Neuronal stem cell (in vitro differentiated cells): ENCODE measurements at regions not wholly inside any gene's neighbourhood (a gene's known extent, or its start where the extent isn't known, plus 50 kb on each side); places are given as distances from the start of the nearest gene placed in this dataset.

Source experiments
- DNase-seq: peaks from one replicate; pipeline ENCODE4 v3.0.0-alpha.2; 2013; ENCODE audit warnings: low spot score
- H2AFZ ChIP-seq: one replicate; pipeline ENCODE4 v1.6.1; 2013; ENCODE audit warnings: mild to moderate bottlenecking, low read length, inconsistent platforms
- H2AK5ac ChIP-seq: 2 replicates; pipeline ENCODE4 v1.6.1; 2013; ENCODE audit warnings: low read depth, mild to moderate bottlenecking, inconsistent platforms, low read length, moderate library complexity, mixed read lengths
- H2BK120ac ChIP-seq: 2 replicates; pipeline ENCODE4 v1.6.1; 2013; ENCODE audit warnings: low read depth, mild to moderate bottlenecking, inconsistent platforms, low read length, moderate library complexity, mixed read lengths
- H2BK12ac ChIP-seq: one replicate; pipeline ENCODE4 v1.6.1; 2013; ENCODE audit warnings: low read length, inconsistent platforms
- H2BK15ac ChIP-seq: 2 replicates; pipeline ENCODE4 v1.6.1; 2013; ENCODE audit warnings: mild to moderate bottlenecking, low read length, inconsistent platforms, mixed read lengths
- H2BK5ac ChIP-seq: one replicate; pipeline ENCODE4 v1.6.1; 2013; ENCODE audit warnings: inconsistent platforms, mild to moderate bottlenecking, low read length, moderate library complexity
- H3K14ac ChIP-seq: one replicate; pipeline ENCODE4 v1.6.1; 2013; ENCODE audit warnings: low read length, inconsistent platforms
- H3K18ac ChIP-seq: 2 replicates; pipeline ENCODE4 v1.6.1; 2013; ENCODE audit warnings: low read length, inconsistent platforms
- H3K23ac ChIP-seq: 2 replicates; pipeline ENCODE4 v1.6.1; 2013; ENCODE audit warnings: low read depth, mild to moderate bottlenecking, mixed read lengths, low read length, inconsistent platforms; ENCODE audit not compliant: poor library complexity
- H3K27ac ChIP-seq: replicated peaks from 3 replicates; pipeline ENCODE4 v1.5.1; 2013; ENCODE audit warnings: low read length, inconsistent platforms
- H3K27me3 ChIP-seq, 3 experiments: 2 replicates each; pipeline ENCODE4 v1.6.1; 2013; ENCODE audit warnings: low read length in 3 of 3, mild to moderate bottlenecking in 2 of 3, inconsistent platforms in 1 of 3, low read depth in 1 of 3, mixed read lengths in 1 of 3, moderate library complexity in 1 of 3; ENCODE audit not compliant: control insufficient read depth in 3 of 3, insufficient read depth in 3 of 3
- H3K36me3 ChIP-seq, 2 donors: replicated peaks in 1 of 2; 2 replicates each; pipeline ENCODE4 v1.6.1; 2013; ENCODE audit warnings: low read length in 2 of 2; ENCODE audit not compliant: control insufficient read depth in 2 of 2, insufficient read depth in 2 of 2
- H3K4ac ChIP-seq: 2 replicates; pipeline ENCODE4 v1.6.1; 2013; ENCODE audit warnings: inconsistent platforms, mild to moderate bottlenecking, low read length, moderate library complexity
- H3K4me1 ChIP-seq, 2 donors: 1 replicate in 1 of 2; 2 replicates in 1 of 2; pipeline ENCODE4 v1.6.1; 2013; ENCODE audit warnings: low read length in 2 of 2, low read depth in 1 of 2; ENCODE audit not compliant: control insufficient read depth in 2 of 2, insufficient read depth in 1 of 2
- H3K4me2 ChIP-seq: one replicate; pipeline ENCODE4 v1.6.1; 2013; ENCODE audit warnings: mild to moderate bottlenecking, low read length, inconsistent platforms; ENCODE audit not compliant: insufficient read depth, poor library complexity, severe bottlenecking
- H3K4me3 ChIP-seq, 2 donors: 2 replicates each; pipeline ENCODE4 v1.5.1; 2013; ENCODE audit warnings: low read length in 2 of 2, mild to moderate bottlenecking in 2 of 2, inconsistent platforms in 1 of 2, moderate library complexity in 1 of 2
- H3K79me1 ChIP-seq: one replicate; pipeline ENCODE4 v1.6.1; 2013; ENCODE audit warnings: low read depth, mild to moderate bottlenecking, inconsistent platforms, low read length, moderate library complexity
- H3K9ac ChIP-seq: one replicate; pipeline ENCODE4 v1.6.1; 2013; ENCODE audit warnings: mild to moderate bottlenecking, low read depth, low read length, inconsistent platforms; ENCODE audit not compliant: poor library complexity
- H3K9me3 ChIP-seq, 2 donors: replicated peaks in 1 of 2; 2 replicates each; pipeline versions ENCODE3 to v1.6.1; 2013; ENCODE audit warnings: low read length in 2 of 2, mild to moderate bottlenecking in 2 of 2, inconsistent platforms in 1 of 2, low read depth in 1 of 2, mixed read lengths in 1 of 2, moderate library complexity in 1 of 2; ENCODE audit not compliant: control insufficient read depth in 2 of 2, insufficient read depth in 1 of 2
- H4K8ac ChIP-seq: one replicate; pipeline ENCODE4 v1.6.1; 2013; ENCODE audit warnings: low read depth, mild to moderate bottlenecking, inconsistent platforms, low read length, moderate library complexity
- H4K91ac ChIP-seq: one replicate; pipeline ENCODE4 v1.6.1; 2013; ENCODE audit warnings: low read length, low read depth, mild to moderate bottlenecking, inconsistent platforms; ENCODE audit not compliant: poor library complexity
- WGBS, 2 donors: extraction: QIAGEN DNeasy Blood & Tissue Kit; methylation state at CpG; one replicate each; pipeline ENCODE4 v1.1.7; 2013; ENCODE audit warnings: missing lambda C conversion rate in 2 of 2, mixed read lengths in 1 of 2; ENCODE audit not compliant: insufficient read length in 2 of 2, insufficient replicate concordance in 1 of 2; ENCODE audit errors: extremely low coverage in 2 of 2; 5-methylcytosine and 5-hydroxymethylcytosine counted together

GRCh38 chr14:34233619-34234018, 228.4 kb downstream of the SPTSSA start:
- H3K14ac ChIP-seq = no peak overlapping the region
- H2AFZ ChIP-seq = no peak overlapping the region
- no peak overlapping the region for H3K27ac ChIP-seq
- H4K91ac ChIP-seq = no peak overlapping the region
- no peak overlapping the region for H3K4ac ChIP-seq
- no peak overlapping the region for H3K9ac ChIP-seq
- no peaks in the 10 kb centered on the region for H3K36me3 ChIP-seq
- H2BK12ac ChIP-seq = no peak overlapping the region
- H3K4me2 ChIP-seq = no peak overlapping the region
- no peak overlapping the region for H2AK5ac ChIP-seq
- no peak overlapping the region for H2BK120ac ChIP-seq
- no peaks in the 10 kb centered on the region for H3K9me3 ChIP-seq
- no peak overlapping the region for H2BK15ac ChIP-seq
- no peak for DNase-seq
- no peak overlapping the region for H3K4me3 ChIP-seq
- H4K8ac ChIP-seq = no peak overlapping the region
- no peak overlapping the region for H3K23ac ChIP-seq
- no peaks in the 10 kb centered on the region for H3K79me1 ChIP-seq
- H3K27me3 ChIP-seq = no peaks in the 10 kb centered on the region
- no peak overlapping the region for H3K18ac ChIP-seq
- H3K4me1 ChIP-seq = no peaks in the 10 kb centered on the region
- no CpG with 5 or more reads among the region's 1 CpG for WGBS, 2 donors
- H2BK5ac ChIP-seq = no peak overlapping the region

GRCh38 chr14:34232790-34233189, 229.2 kb downstream of the SPTSSA start:
- Histone ChIP-seq H3K4me3 (no peak overlapping the region), H2BK120ac (no peak overlapping the region), H3K14ac (no peak overlapping the region), H2AFZ (no peak overlapping the region), H3K9me3 (no peaks in the 10 kb centered on the region), H2BK12ac (no peak overlapping the region), H2BK5ac (no peak overlapping the region), H4K8ac (no peak overlapping the region), H3K27ac (no peak overlapping the region), H3K23ac (no peak overlapping the region), H3K4me2 (no peak overlapping the region), H3K79me1 (no peaks in the 10 kb centered on the region), H2AK5ac (no peak overlapping the region), H4K91ac (no peak overlapping the region), H2BK15ac (no peak overlapping the region), H3K36me3 (no peaks in the 10 kb centered on the region), H3K18ac (no peak overlapping the region), H3K4ac (no peak overlapping the region), H3K4me1 (peaks cover 0 to 1% of the 10 kb centered on the region in 2 donors), H3K9ac (no peak overlapping the region), H3K27me3 (no peaks in the 10 kb centered on the region)
- DNase-seq = no peak
- no CpG with 5 or more reads among the region's 2 CpGs for WGBS, 2 donors

GRCh38 chr14:34231626-34232025, 230.4 kb downstream of the SPTSSA start:
- no peak overlapping the region for H3K9ac ChIP-seq
- H4K91ac ChIP-seq = no peak overlapping the region
- no peak overlapping the region for H2BK120ac ChIP-seq
- no peak overlapping the region for H3K4ac ChIP-seq
- H2AK5ac ChIP-seq = no peak overlapping the region
- no CpG with 5 or more reads among the region's 5 CpGs for WGBS, 2 donors
- H3K79me1 ChIP-seq = no peaks in the 10 kb centered on the region
- no peak overlapping the region for H3K23ac ChIP-seq
- H2BK12ac ChIP-seq = no peak overlapping the region
- H3K36me3 ChIP-seq = no peaks in the 10 kb centered on the region
- no peak overlapping the region for H3K27ac ChIP-seq
- DNase-seq = no peak
- no peak overlapping the region for H2BK5ac ChIP-seq
- H3K18ac ChIP-seq = peak overlapping the region; percentile 46
- no peak overlapping the region for H3K14ac ChIP-seq
- H4K8ac ChIP-seq = no peak overlapping the region
- H3K4me3 ChIP-seq = no peak overlapping the region
- no peak overlapping the region for H3K4me2 ChIP-seq
- peaks cover 0 to 2% of the 10 kb centered on the region in 2 donors for H3K4me1 ChIP-seq
- H2AFZ ChIP-seq = no peak overlapping the region
- no peaks in the 10 kb centered on the region for H3K9me3 ChIP-seq
- H2BK15ac ChIP-seq = no peak overlapping the region
- no peaks in the 10 kb centered on the region for H3K27me3 ChIP-seq

GRCh38 chr14:34229140-34229539, 232.9 kb downstream of the SPTSSA start:
- Histone ChIP-seq H4K91ac (no peak overlapping the region), H3K4me3 (no peak overlapping the region), H4K8ac (no peak overlapping the region), H3K27ac (no peak overlapping the region), H3K23ac (no peak overlapping the region), H2AK5ac (no peak overlapping the region), H2BK15ac (no peak overlapping the region), H2BK120ac (no peak overlapping the region), H3K9ac (no peak overlapping the region), H3K4me2 (no peak overlapping the region), H3K14ac (no peak overlapping the region), H2BK5ac (no peak overlapping the region), H3K4ac (no peak overlapping the region), H2AFZ (no peak overlapping the region), H3K27me3 (no peaks in the 10 kb centered on the region), H3K18ac (no peak overlapping the region), H3K36me3 (no peaks in the 10 kb centered on the region), H3K79me1 (no peaks in the 10 kb centered on the region), H2BK12ac (no peak overlapping the region), H3K9me3 (no peaks in the 10 kb centered on the region), H3K4me1 (peaks cover 0 to 2% of the 10 kb centered on the region in 2 donors)
- no peak for DNase-seq
- WGBS, 2 donors = no CpG with 5 or more reads among the region's 7 CpGs
